GM12878 (cell line): ENCODE measurements at regions not wholly inside any gene's neighbourhood (a gene's known extent, or its start where the extent isn't known, plus 50 kb on each side); places are given as distances from the start of the nearest gene placed in this dataset.
A peak's percentile ranks its signal among the peaks of the same experiment; 100 is the strongest.

ENCODE experiments used
- ATAC-seq: fragments of 200-7000 bp; cut with Tn5 transposase; 3 replicates; pipeline ENCODE4 v1.9.1; 2020; ENCODE audit warnings: mild to moderate bottlenecking, moderate library complexity
- BruUV-seq: library from RNA; stranded (reverse); fragments of 400-500 nt; replicated peaks from 2 replicates; lab custom pipeline; 2021; lab: Mats Ljungman, UMichigan
- CTCF ChIA-PET: fragments of 300-600 bp; sonication (Branson Sonifier 250); formaldehyde crosslinking; extraction: SDS; loops from one replicate; lab custom pipeline; 2021; ENCODE audit warnings: inconsistent platforms; lab: Yijun Ruan, JAX
- POLR2A ChIA-PET: fragments of 350-600 bp; formaldehyde crosslinking; extraction: SDS; loops from one replicate; lab custom pipeline; 2021; ENCODE audit warnings: inconsistent platforms; lab: Charles Lee
- RAD21 ChIA-PET: fragments of 300-600 bp; sonication (Branson Sonifier 250); formaldehyde crosslinking; loops from one replicate; lab custom pipeline; 2023; ENCODE audit warnings: antibody characterized with exemption; ENCODE audit not compliant: unreplicated experiment; lab: Charles Lee
- SMC1A ChIA-PET: fragments of 300-600 bp; sonication (Branson Sonifier 250); formaldehyde crosslinking; loops from one replicate; lab custom pipeline; 2023; ENCODE audit not compliant: unreplicated experiment, uncharacterized antibody; lab: Charles Lee
- DNase-seq: peaks from one replicate; pipeline ENCODE4 v3.0.0-alpha.2; 2011; ENCODE audit warnings: low read depth, low spot score
- FAIRE-seq: peaks from 3 replicates; lab custom pipeline; 2011; peaks lifted over from hg19 to GRCh38; lab: Jason Lieb, UNC
- H2AFZ ChIP-seq: 2 replicates; pipeline ENCODE4 v1.6.0; 2011; ENCODE audit warnings: low read depth, low read length, control low read depth; ENCODE audit not compliant: control insufficient read depth
- H3K27ac ChIP-seq: 2 replicates; pipeline ENCODE4 v1.5.1; 2011; ENCODE audit warnings: control low read depth; ENCODE audit not compliant: control insufficient read depth, insufficient read depth
- H3K27me3 ChIP-seq, 2 experiments: replicated peaks in 1 of 2; 2 replicates each; pipeline versions ENCODE4 v1.6.0 to v1.6.1; 2011; ENCODE audit warnings: low read length in 1 of 2; ENCODE audit not compliant: control insufficient read depth in 2 of 2, insufficient read depth in 2 of 2
- H3K36me3 ChIP-seq, 2 experiments: 2 replicates each; pipeline ENCODE4 v1.5.1; 2011; ENCODE audit warnings: low read length in 1 of 2; ENCODE audit not compliant: control insufficient read depth in 2 of 2, insufficient read depth in 2 of 2
- H3K4me1 ChIP-seq: 2 replicates; pipeline ENCODE4 v1.6.1; 2011; ENCODE audit warnings: mild to moderate bottlenecking, low read length, moderate library complexity, mixed read lengths; ENCODE audit not compliant: control insufficient read depth, insufficient read depth
- H3K4me2 ChIP-seq: 2 replicates; pipeline ENCODE4 v1.6.0; 2011; ENCODE audit warnings: control low read depth; ENCODE audit not compliant: control insufficient read depth, insufficient read depth
- H3K4me3 ChIP-seq: fragments of 200-600 bp; sonication (generic); 2 replicates; pipeline ENCODE4 v1.5.1; 2016
- H3K79me2 ChIP-seq: 2 replicates; pipeline ENCODE4 v1.6.0; 2011; ENCODE audit warnings: low read length; ENCODE audit not compliant: control insufficient read depth, insufficient read depth
- H3K9ac ChIP-seq: 2 replicates; pipeline ENCODE4 v1.8.0; 2011; ENCODE audit warnings: low read length, control low read depth, mixed read lengths; ENCODE audit not compliant: control insufficient read depth, insufficient read depth
- H3K9me3 ChIP-seq: replicated peaks from 3 replicates; pipeline ENCODE4 v1.5.1; 2011; ENCODE audit warnings: mild to moderate bottlenecking, low read length; ENCODE audit not compliant: control insufficient read depth, insufficient read depth
- H4K20me1 ChIP-seq: 2 replicates; pipeline ENCODE4 v1.6.0; 2011; ENCODE audit not compliant: control insufficient read depth, insufficient read depth
- CBX5 ChIP-seq: sonication (generic); IDR thresholded peaks from 2 replicates; pipeline ENCODE4 v1.6.1; 2016; ENCODE audit warnings: low read depth, moderate library complexity, mild to moderate bottlenecking, inconsistent platforms
- MEF2B ChIP-seq: fragments of 450-650 bp; IDR thresholded peaks from 2 replicates; pipeline ENCODE4 v1.6.1; 2018; ENCODE audit warnings: mild to moderate bottlenecking, moderate library complexity; ENCODE audit not compliant: partially characterized antibody, poor library complexity, severe bottlenecking
- POLR2AphosphoS5 ChIP-seq: IDR thresholded peaks from 2 replicates; pipeline ENCODE4 v1.6.1; 2011; ENCODE audit warnings: mild to moderate bottlenecking, low read length, inconsistent platforms
- SRF ChIP-seq, 2 experiments: IDR thresholded peaks; 2 replicates each; pipeline ENCODE4 v1.6.1; 2011; ENCODE audit warnings: low read depth in 2 of 2, low read length in 2 of 2, mild to moderate bottlenecking in 1 of 2, moderate library complexity in 1 of 2
- ZNF24 ChIP-seq: fragments of 450-650 bp; IDR thresholded peaks from 2 replicates; pipeline ENCODE4 v1.6.1; 2017; ENCODE audit warnings: antibody characterized with exemption, mild to moderate bottlenecking
- WGBS: methylation state at CpG from one replicate; pipeline ENCODE4 v1.1.6; 2016; ENCODE audit warnings: low lambda C conversion rate; ENCODE audit not compliant: insufficient replicate concordance, insufficient coverage; ENCODE audit errors: missing lambda C conversion rate; 5-methylcytosine and 5-hydroxymethylcytosine counted together
- in situ Hi-C: fragments of 300-500 bp; cut with MboI; formaldehyde crosslinking; loops from 9 replicates; pipeline ENCODE4 v1.14.3; 2018; ENCODE audit warnings: mixed read lengths
- intact Hi-C: fragments of 100-400 bp; cut with micrococcal nuclease; formaldehyde crosslinking; loops from one replicate; pipeline ENCODE4 v1.14.2; 2022; ENCODE audit not compliant: unreplicated experiment
- TF ChIP-seq, protein P1 (sequence below): IDR thresholded peaks from 2 replicates; pipeline ENCODE4 v1.6.1; 2012; ENCODE audit warnings: mild to moderate bottlenecking, low read depth, low read length

DNA sequence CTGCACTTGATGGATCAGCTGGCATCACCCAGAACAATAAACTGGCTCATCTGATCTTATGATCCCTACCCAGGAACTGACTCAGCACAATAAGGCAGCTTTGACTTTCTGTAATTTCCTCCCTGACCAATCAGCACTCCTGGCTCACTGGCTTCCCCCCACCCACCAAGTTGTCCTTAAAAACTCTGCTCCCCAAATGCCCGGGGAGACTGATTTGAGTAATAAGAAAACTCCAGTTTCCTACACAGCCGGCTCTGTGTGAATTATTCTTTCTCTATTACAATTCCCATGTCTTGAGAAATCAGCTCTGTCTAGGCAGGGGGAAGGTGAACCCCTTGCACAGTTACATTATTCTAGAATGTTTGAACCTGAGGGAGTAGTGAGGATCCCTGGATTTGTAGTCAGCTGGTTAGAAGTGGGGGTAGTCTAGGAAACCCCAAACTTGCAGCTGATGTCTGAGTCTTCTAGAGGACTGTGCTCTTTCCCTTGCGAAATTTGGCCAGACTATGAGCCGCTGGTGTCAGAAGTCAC, 111.7 kb upstream of the NEK6 start (continued):
- no peak for TF ChIP-seq MEF2B

DNA sequence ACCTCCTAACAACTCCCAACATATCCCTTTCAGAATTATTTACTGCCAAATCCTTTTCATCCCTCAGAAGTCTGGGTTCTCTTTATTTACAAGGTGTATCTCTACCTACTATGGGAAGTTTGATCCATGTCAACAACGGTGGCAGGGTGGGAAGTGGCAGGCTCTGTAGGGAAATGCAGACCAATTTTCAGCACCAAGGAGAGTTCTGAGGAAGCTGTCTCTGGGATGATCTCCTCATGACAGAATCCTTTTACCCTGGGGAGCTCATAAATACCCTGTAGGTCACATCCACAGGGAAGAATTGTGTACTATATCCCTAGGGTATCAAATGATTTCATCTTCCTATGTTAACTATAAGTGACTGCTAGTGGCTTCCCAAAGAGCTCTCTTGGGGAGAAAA, 107.8 kb upstream of the NEK6 start:
- Histone ChIP-seq H3K27ac (no peak overlapping the region), H3K4me2 (no peak overlapping the region), H3K79me2 (no peaks in the 10 kb centered on the region), H2AFZ (no peak overlapping the region), H3K27me3 (no peaks in the 10 kb centered on the region), H3K36me3 (no peaks in the 10 kb centered on the region), H3K9ac (no peak overlapping the region), H3K4me3 (no peak overlapping the region), H3K9me3 (no peaks in the 10 kb centered on the region), H4K20me1 (no peaks in the 10 kb centered on the region), H3K4me1 (no peaks in the 10 kb centered on the region; the same call in 1 of the 2 replicates)
- in situ Hi-C loops, result loop anchor here (25.0 kb wide), 1 partner anchor 137 kb away; no protein-coding TSS in a partner anchor
- ChIA-PET RAD21 (no interaction called here), POLR2A (no interaction called here), SMC1A (interaction anchor here (0.9 kb wide), 1 partner anchor 47 kb away, joined by 3 read pairs; no protein-coding TSS in a partner anchor), CTCF (interaction anchor here (1.1 to 1.5 kb wide), 3 partner anchors 14 to 52 kb away, joined by 4 to 5 read pairs (median 4); no protein-coding TSS in a partner anchor)
- intact Hi-C loops, result no loop called here
- no peak for FAIRE-seq
- WGBS, result 5% methylated on average over 1 of the region's 1 CpG
- DNase-seq, result no peak
- TF ChIP-seq CBX5, result no peak
- no peak for TF ChIP-seq SRF (IDR thresholded peaks at IDR 0.05; ENCODE audit: low read depth in 2 of 2, low read length in 2 of 2)
- no peak for TF ChIP-seq POLR2AphosphoS5
- TF ChIP-seq ZNF24, result no peak
- TF ChIP-seq, protein P1, sequence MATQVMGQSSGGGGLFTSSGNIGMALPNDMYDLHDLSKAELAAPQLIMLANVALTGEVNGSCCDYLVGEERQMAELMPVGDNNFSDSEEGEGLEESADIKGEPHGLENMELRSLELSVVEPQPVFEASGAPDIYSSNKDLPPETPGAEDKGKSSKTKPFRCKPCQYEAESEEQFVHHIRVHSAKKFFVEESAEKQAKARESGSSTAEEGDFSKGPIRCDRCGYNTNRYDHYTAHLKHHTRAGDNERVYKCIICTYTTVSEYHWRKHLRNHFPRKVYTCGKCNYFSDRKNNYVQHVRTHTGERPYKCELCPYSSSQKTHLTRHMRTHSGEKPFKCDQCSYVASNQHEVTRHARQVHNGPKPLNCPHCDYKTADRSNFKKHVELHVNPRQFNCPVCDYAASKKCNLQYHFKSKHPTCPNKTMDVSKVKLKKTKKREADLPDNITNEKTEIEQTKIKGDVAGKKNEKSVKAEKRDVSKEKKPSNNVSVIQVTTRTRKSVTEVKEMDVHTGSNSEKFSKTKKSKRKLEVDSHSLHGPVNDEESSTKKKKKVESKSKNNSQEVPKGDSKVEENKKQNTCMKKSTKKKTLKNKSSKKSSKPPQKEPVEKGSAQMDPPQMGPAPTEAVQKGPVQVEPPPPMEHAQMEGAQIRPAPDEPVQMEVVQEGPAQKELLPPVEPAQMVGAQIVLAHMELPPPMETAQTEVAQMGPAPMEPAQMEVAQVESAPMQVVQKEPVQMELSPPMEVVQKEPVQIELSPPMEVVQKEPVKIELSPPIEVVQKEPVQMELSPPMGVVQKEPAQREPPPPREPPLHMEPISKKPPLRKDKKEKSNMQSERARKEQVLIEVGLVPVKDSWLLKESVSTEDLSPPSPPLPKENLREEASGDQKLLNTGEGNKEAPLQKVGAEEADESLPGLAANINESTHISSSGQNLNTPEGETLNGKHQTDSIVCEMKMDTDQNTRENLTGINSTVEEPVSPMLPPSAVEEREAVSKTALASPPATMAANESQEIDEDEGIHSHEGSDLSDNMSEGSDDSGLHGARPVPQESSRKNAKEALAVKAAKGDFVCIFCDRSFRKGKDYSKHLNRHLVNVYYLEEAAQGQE, result peak; percentile 85
- BruUV-seq, result no TSS peak
- ATAC-seq, result no peak
